ENCODE measurements at regions not wholly inside any gene's neighbourhood (a gene's known extent, or its start where the extent isn't known, plus 50 kb on each side); places are given as distances from the start of the nearest gene placed in this dataset.

DNA sequence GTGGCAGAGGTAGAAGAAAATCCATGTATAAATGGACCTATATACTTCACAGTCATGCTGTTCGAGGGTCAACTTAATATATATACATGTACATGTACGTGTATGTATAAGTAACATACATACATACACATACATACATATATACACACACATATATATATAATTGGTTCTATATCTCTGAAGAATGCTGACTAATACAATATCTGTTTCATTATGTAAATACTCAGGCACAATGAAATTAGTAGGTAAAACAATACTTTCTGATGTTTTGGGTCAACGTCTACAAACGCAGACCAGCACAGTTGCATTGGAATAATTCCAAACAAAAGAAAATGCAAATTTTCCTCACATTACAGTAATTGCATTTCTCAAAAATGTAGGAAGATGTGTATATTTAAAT lies 202.7 kb upstream of the DAAM1 start:
- 38% methylated on average over 4 of the region's 4 CpGs for WGBS (ENCODE audit: insufficient coverage, insufficient replicate concordance, low lambda C conversion rate, missing lambda C conversion rate)
- BruUV-seq (replicated peaks), result no TSS peak
- no peaks in the 10 kb centered on the region for H3K27me3 ChIP-seq (replicated peaks in 1 of 2; ENCODE audit: control insufficient read depth in 2 of 2, insufficient read depth in 2 of 2, low read length in 1 of 2)
- TF ChIP-seq, protein P1, sequence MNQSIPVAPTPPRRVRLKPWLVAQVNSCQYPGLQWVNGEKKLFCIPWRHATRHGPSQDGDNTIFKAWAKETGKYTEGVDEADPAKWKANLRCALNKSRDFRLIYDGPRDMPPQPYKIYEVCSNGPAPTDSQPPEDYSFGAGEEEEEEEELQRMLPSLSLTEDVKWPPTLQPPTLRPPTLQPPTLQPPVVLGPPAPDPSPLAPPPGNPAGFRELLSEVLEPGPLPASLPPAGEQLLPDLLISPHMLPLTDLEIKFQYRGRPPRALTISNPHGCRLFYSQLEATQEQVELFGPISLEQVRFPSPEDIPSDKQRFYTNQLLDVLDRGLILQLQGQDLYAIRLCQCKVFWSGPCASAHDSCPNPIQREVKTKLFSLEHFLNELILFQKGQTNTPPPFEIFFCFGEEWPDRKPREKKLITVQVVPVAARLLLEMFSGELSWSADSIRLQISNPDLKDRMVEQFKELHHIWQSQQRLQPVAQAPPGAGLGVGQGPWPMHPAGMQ (IDR thresholded peaks at IDR 0.05; ENCODE audit: borderline replicate concordance), result no peak
- no peak for TF ChIP-seq ESRRA (IDR thresholded peaks at IDR 0.05; ENCODE audit: low read length)
- no peak for TF ChIP-seq NRF1 (conservative IDR thresholded peaks at IDR 0.05; ENCODE audit: low read depth, low read length)
- TF ChIP-seq, protein P2, sequence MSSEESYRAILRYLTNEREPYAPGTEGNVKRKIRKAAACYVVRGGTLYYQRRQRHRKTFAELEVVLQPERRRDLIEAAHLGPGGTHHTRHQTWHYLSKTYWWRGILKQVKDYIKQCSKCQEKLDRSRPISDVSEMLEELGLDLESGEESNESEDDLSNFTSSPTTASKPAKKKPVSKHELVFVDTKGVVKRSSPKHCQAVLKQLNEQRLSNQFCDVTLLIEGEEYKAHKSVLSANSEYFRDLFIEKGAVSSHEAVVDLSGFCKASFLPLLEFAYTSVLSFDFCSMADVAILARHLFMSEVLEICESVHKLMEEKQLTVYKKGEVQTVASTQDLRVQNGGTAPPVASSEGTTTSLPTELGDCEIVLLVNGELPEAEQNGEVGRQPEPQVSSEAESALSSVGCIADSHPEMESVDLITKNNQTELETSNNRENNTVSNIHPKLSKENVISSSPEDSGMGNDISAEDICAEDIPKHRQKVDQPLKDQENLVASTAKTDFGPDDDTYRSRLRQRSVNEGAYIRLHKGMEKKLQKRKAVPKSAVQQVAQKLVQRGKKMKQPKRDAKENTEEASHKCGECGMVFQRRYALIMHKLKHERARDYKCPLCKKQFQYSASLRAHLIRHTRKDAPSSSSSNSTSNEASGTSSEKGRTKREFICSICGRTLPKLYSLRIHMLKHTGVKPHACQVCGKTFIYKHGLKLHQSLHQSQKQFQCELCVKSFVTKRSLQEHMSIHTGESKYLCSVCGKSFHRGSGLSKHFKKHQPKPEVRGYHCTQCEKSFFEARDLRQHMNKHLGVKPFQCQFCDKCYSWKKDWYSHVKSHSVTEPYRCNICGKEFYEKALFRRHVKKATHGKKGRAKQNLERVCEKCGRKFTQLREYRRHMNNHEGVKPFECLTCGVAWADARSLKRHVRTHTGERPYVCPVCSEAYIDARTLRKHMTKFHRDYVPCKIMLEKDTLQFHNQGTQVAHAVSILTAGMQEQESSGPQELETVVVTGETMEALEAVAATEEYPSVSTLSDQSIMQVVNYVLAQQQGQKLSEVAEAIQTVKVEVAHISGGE (CRISPR knock-in tag; IDR thresholded peaks at IDR 0.05), result no peak
- no peak for TF ChIP-seq ZNF384 (IDR thresholded peaks at IDR 0.05; ENCODE audit: borderline replicate concordance, low read depth, low read length)
- TF ChIP-seq GATAD2B (conservative IDR thresholded peaks at IDR 0.05; ENCODE audit: low read depth), result no peak
- TF ChIP-seq EGR1 (IDR thresholded peaks at IDR 0.05; ENCODE audit: borderline replicate concordance in 1 of 2, low read depth in 2 of 2, low read length in 2 of 2), result no peak
- TF ChIP-seq, protein P3, sequence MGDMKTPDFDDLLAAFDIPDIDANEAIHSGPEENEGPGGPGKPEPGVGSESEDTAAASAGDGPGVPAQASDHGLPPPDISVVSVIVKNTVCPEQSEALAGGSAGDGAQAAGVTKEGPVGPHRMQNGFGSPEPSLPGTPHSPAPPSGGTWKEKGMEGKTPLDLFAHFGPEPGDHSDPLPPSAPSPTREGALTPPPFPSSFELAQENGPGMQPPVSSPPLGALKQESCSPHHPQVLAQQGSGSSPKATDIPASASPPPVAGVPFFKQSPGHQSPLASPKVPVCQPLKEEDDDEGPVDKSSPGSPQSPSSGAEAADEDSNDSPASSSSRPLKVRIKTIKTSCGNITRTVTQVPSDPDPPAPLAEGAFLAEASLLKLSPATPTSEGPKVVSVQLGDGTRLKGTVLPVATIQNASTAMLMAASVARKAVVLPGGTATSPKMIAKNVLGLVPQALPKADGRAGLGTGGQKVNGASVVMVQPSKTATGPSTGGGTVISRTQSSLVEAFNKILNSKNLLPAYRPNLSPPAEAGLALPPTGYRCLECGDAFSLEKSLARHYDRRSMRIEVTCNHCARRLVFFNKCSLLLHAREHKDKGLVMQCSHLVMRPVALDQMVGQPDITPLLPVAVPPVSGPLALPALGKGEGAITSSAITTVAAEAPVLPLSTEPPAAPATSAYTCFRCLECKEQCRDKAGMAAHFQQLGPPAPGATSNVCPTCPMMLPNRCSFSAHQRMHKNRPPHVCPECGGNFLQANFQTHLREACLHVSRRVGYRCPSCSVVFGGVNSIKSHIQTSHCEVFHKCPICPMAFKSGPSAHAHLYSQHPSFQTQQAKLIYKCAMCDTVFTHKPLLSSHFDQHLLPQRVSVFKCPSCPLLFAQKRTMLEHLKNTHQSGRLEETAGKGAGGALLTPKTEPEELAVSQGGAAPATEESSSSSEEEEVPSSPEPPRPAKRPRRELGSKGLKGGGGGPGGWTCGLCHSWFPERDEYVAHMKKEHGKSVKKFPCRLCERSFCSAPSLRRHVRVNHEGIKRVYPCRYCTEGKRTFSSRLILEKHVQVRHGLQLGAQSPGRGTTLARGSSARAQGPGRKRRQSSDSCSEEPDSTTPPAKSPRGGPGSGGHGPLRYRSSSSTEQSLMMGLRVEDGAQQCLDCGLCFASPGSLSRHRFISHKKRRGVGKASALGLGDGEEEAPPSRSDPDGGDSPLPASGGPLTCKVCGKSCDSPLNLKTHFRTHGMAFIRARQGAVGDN (IDR thresholded peaks at IDR 0.05), result no peak
- TF ChIP-seq MTA3 (IDR thresholded peaks at IDR 0.05; ENCODE audit: borderline replicate concordance, low read length), result no peak
- TF ChIP-seq LARP7 (IDR thresholded peaks at IDR 0.05), result no peak
- no peak for TF ChIP-seq NFIC (IDR thresholded peaks at IDR 0.05; ENCODE audit: low read depth, low read length)
- TF ChIP-seq, protein P4, sequence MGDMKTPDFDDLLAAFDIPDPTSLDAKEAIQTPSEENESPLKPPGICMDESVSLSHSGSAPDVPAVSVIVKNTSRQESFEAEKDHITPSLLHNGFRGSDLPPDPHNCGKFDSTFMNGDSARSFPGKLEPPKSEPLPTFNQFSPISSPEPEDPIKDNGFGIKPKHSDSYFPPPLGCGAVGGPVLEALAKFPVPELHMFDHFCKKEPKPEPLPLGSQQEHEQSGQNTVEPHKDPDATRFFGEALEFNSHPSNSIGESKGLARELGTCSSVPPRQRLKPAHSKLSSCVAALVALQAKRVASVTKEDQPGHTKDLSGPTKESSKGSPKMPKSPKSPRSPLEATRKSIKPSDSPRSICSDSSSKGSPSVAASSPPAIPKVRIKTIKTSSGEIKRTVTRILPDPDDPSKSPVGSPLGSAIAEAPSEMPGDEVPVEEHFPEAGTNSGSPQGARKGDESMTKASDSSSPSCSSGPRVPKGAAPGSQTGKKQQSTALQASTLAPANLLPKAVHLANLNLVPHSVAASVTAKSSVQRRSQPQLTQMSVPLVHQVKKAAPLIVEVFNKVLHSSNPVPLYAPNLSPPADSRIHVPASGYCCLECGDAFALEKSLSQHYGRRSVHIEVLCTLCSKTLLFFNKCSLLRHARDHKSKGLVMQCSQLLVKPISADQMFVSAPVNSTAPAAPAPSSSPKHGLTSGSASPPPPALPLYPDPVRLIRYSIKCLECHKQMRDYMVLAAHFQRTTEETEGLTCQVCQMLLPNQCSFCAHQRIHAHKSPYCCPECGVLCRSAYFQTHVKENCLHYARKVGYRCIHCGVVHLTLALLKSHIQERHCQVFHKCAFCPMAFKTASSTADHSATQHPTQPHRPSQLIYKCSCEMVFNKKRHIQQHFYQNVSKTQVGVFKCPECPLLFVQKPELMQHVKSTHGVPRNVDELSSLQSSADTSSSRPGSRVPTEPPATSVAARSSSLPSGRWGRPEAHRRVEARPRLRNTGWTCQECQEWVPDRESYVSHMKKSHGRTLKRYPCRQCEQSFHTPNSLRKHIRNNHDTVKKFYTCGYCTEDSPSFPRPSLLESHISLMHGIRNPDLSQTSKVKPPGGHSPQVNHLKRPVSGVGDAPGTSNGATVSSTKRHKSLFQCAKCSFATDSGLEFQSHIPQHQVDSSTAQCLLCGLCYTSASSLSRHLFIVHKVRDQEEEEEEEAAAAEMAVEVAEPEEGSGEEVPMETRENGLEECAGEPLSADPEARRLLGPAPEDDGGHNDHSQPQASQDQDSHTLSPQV (IDR thresholded peaks at IDR 0.05), result no peak

More for the DNA sequence above, 202.7 kb upstream of the DAAM1 start:
- Histone ChIP-seq H3K27ac (ENCODE audit: control insufficient read depth, insufficient read depth) (no peak overlapping the region), H3K9ac (ENCODE audit: control insufficient read depth, insufficient read depth, low read length) (no peak overlapping the region), H3K4me3 (no peak overlapping the region), H4K20me1 (ENCODE audit: control insufficient read depth, insufficient read depth) (no peaks in the 10 kb centered on the region), H3K4me1 (ENCODE audit: control insufficient read depth, insufficient read depth, low read length) (no peaks in the 10 kb centered on the region), H3K36me3 (ENCODE audit: control insufficient read depth in 2 of 2, insufficient read depth in 2 of 2, low read length in 1 of 2) (no peaks in the 10 kb centered on the region), H3K9me3 (replicated peaks; ENCODE audit: control insufficient read depth, insufficient read depth, low read length) (no peaks in the 10 kb centered on the region; the same call in 2 of the 3 replicates), H2AFZ (ENCODE audit: control insufficient read depth, low read depth, low read length) (no peak overlapping the region), H3K79me2 (ENCODE audit: control insufficient read depth, insufficient read depth, low read length) (no peaks in the 10 kb centered on the region), H3K4me2 (ENCODE audit: control insufficient read depth, insufficient read depth) (no peak overlapping the region)
- SMC1A ChIA-PET (ENCODE audit: uncharacterized antibody, unreplicated experiment), result no interaction called here
- RAD21 ChIA-PET (ENCODE audit: unreplicated experiment), result no interaction called here
- CTCF ChIA-PET, result no interaction called here
- FAIRE-seq, result no peak
- in situ Hi-C loops (cut with MboI), result no loop called here
- POLR2A ChIA-PET, result no interaction called here
- DNase-seq (ENCODE audit: low read depth, low spot score), result no peak
- intact Hi-C loops (cut with micrococcal nuclease; ENCODE audit: unreplicated experiment), result no loop called here
- ATAC-seq, result no peak

Data from GM12878 (cell line).